Activated B cell treated with CpG ODN at 0.5 μM for 24 hours (primary cell): ENCODE measurements at regions not wholly inside any gene's neighbourhood (a gene's known extent, or its start where the extent isn't known, plus 50 kb on each side); places are given as distances from the start of the nearest gene placed in this dataset.

ENCODE experiments used
- ATAC-seq: fragments of 200-7000 bp; cut with Tn5 transposase; one replicate; pipeline ENCODE4 v1.10.0; 2021; ENCODE audit warnings: low read depth, mild to moderate bottlenecking, moderate library complexity
- CTCF ChIA-PET: fragments of 350-600 bp; sonication (Branson Sonifier 250); formaldehyde crosslinking; loops from one replicate; lab custom pipeline; 2021; ENCODE audit warnings: antibody characterized with exemption; lab: Charles Lee
- POLR2A ChIA-PET: fragments of 350-600 bp; sonication (Branson Sonifier 250); formaldehyde crosslinking; loops from one replicate; lab custom pipeline; 2021; ENCODE audit warnings: antibody characterized with exemption; lab: Charles Lee
- DNase-seq: peaks from one replicate; pipeline ENCODE4 v3.0.0; 2022
- H3K27ac Mint-ChIP-seq: one replicate; pipeline ENCODE4 v1.8.0; 2020; ENCODE audit warnings: mixed read lengths
- H3K27me3 Mint-ChIP-seq: one replicate; pipeline ENCODE4 v1.8.0; 2021; ENCODE audit warnings: mixed read lengths
- H3K36me3 Mint-ChIP-seq: one replicate; pipeline ENCODE4 v1.8.0; 2021; ENCODE audit warnings: low read depth, mixed read lengths
- H3K4me1 Mint-ChIP-seq: one replicate; pipeline ENCODE4 v1.8.0; 2021; ENCODE audit warnings: mixed read lengths
- H3K4me3 Mint-ChIP-seq: one replicate; pipeline ENCODE4 v1.8.0; 2020; ENCODE audit warnings: mild to moderate bottlenecking, mixed read lengths
- H3K9me3 Mint-ChIP-seq: one replicate; pipeline ENCODE4 v1.8.0; 2020; ENCODE audit warnings: mixed read lengths
- intact Hi-C: fragments of 100-400 bp; cut with micrococcal nuclease; formaldehyde crosslinking; loops from one replicate; pipeline ENCODE4 v1.15.1; 2024
- TF ChIP-seq, protein P1 (sequence below): fragments of 200-600 bp; IDR thresholded peaks from one replicate; pipeline ENCODE4 v1.8.0; 2022; ENCODE audit warnings: antibody characterized with exemption, mild to moderate bottlenecking

GRCh38 chr2:236403125-236403524 lies 138.9 kb upstream of the ASB18 start:
- POLR2A ChIA-PET, result no interaction called here
- TF ChIP-seq, protein P1, sequence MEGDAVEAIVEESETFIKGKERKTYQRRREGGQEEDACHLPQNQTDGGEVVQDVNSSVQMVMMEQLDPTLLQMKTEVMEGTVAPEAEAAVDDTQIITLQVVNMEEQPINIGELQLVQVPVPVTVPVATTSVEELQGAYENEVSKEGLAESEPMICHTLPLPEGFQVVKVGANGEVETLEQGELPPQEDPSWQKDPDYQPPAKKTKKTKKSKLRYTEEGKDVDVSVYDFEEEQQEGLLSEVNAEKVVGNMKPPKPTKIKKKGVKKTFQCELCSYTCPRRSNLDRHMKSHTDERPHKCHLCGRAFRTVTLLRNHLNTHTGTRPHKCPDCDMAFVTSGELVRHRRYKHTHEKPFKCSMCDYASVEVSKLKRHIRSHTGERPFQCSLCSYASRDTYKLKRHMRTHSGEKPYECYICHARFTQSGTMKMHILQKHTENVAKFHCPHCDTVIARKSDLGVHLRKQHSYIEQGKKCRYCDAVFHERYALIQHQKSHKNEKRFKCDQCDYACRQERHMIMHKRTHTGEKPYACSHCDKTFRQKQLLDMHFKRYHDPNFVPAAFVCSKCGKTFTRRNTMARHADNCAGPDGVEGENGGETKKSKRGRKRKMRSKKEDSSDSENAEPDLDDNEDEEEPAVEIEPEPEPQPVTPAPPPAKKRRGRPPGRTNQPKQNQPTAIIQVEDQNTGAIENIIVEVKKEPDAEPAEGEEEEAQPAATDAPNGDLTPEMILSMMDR, result no peak
- DNase-seq (no peak), ATAC-seq (no peak)
- H3K9me3 Mint-ChIP-seq, result no peaks in the 10 kb centered on the region
- CTCF ChIA-PET, result interaction anchor here (1.5 kb wide), 1 partner anchor 167 kb away, joined by 9 read pairs; the partner anchor contains the start of gene ACKR3
- H3K27me3 Mint-ChIP-seq, result peaks cover 5% of the 10 kb centered on the region
- H3K36me3 Mint-ChIP-seq, result no peaks in the 10 kb centered on the region
- H3K4me3 Mint-ChIP-seq, result no peak overlapping the region
- peaks cover 19% of the 10 kb centered on the region for H3K4me1 Mint-ChIP-seq
- H3K27ac Mint-ChIP-seq, result no peak overlapping the region
- intact Hi-C loops, result loop anchor here (5.0 kb wide), 1 partner anchor 144 kb away; no protein-coding TSS in a partner anchor

GRCh38 chr2:236403811-236404210 lies 139.6 kb upstream of the ASB18 start:
- ChIA-PET CTCF (no interaction called here), POLR2A (no interaction called here)
- ATAC-seq, result no peak
- DNase-seq, result no peak
- H3K9me3 Mint-ChIP-seq, result no peaks in the 10 kb centered on the region
- H3K36me3 Mint-ChIP-seq, result no peaks in the 10 kb centered on the region
- no peak overlapping the region for H3K27ac Mint-ChIP-seq
- intact Hi-C loops, result loop anchor here (5.0 kb wide), 1 partner anchor 143 kb away; no protein-coding TSS in a partner anchor
- H3K4me1 Mint-ChIP-seq, result peaks cover 19% of the 10 kb centered on the region
- H3K4me3 Mint-ChIP-seq, result no peak overlapping the region
- TF ChIP-seq, protein P1, result no peak
- H3K27me3 Mint-ChIP-seq, result peaks cover 5% of the 10 kb centered on the region

- no peak for ATAC-seq
- DNase-seq, result no peak
- no peak overlapping the region for H3K27ac Mint-ChIP-seq
- POLR2A ChIA-PET, result no interaction called here
- intact Hi-C loops, result loop anchor here (5.0 kb wide), 1 partner anchor 143 kb away; no protein-coding TSS in a partner anchor
- no peaks in the 10 kb centered on the region for H3K36me3 Mint-ChIP-seq
- H3K4me1 Mint-ChIP-seq, result peaks cover 19% of the 10 kb centered on the region
- TF ChIP-seq, protein P1, result no peak
- CTCF ChIA-PET, result no interaction called here
- H3K27me3 Mint-ChIP-seq, result peaks cover 5% of the 10 kb centered on the region
- no peaks in the 10 kb centered on the region for H3K9me3 Mint-ChIP-seq
- no peak overlapping the region for H3K4me3 Mint-ChIP-seq
Observed at GRCh38 chr2:236404346-236404745, 140.1 kb upstream of the ASB18 start.

DNA sequence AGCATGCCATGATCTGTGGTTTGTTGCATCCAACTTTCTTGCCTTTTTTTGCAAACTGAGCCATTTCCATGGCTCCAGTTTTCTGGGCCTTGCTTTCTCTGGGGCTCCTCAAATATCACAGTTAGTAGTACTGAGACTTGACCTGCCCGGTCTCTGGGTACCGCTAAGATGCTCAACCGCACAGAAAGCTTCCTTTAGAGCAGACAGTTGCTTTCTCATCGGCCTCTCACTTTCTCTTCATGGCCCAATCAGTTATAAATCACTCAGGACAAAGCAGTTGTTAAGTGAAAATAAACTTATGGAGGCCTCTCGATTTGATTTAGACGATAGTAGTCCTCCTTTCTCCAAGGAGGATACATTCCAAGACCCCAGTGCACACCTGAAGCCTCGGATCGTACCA lies 141.2 kb upstream of the ASB18 start:
- POLR2A ChIA-PET, result no interaction called here
- Mint-ChIP-seq H3K4me3 (no peak overlapping the region), H3K36me3 (no peaks in the 10 kb centered on the region)

DNA sequence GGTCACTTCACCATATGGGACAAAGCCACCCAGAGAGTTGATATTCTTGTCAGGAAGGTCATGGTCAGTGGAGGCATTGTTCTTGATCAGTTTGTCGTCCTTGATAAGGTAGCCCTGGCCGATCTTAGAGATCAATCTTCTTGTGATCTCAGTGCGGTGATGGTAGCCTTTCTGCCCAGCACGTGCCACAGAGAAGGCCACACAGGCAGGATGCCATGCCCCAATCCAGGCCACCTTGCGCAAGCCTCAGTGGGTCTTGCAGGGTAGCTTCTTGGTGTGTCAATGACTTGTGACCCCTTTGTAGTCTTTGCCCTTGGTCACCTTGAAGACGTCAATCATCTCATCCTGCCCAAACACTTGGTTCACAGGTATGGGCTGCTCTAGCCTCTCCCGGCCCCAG lies 143.9 kb upstream of the ASB18 start:
- intact Hi-C loops, result no loop called here
- Mint-ChIP-seq H3K36me3 (no peaks in the 10 kb centered on the region), H3K27me3 (peaks cover 7% of the 10 kb centered on the region), H3K9me3 (no peaks in the 10 kb centered on the region), H3K4me1 (peaks cover 2% of the 10 kb centered on the region), H3K4me3 (no peak overlapping the region), H3K27ac (no peak overlapping the region)
- ChIA-PET POLR2A (no interaction called here), CTCF (no interaction called here)
- TF ChIP-seq, protein P1, result no peak
- no peak for ATAC-seq
- DNase-seq, result no peak

More for the DNA sequence above, 141.2 kb upstream of the ASB18 start:
- Mint-ChIP-seq H3K9me3 (no peaks in the 10 kb centered on the region), H3K4me1 (peaks cover 19% of the 10 kb centered on the region), H3K27ac (no peak overlapping the region), H3K27me3 (peaks cover 5% of the 10 kb centered on the region)
- no peak for ATAC-seq
- no peak for DNase-seq
- CTCF ChIA-PET, result no interaction called here
- TF ChIP-seq, protein P1, result no peak
- intact Hi-C loops, result no loop called here
